Thyroid gland (tissue), 4 donors: ENCODE measurements at regions not wholly inside any gene's neighbourhood (a gene's known extent, or its start where the extent isn't known, plus 50 kb on each side); places are given as distances from the start of the nearest gene placed in this dataset.

Experiments used
- DNase-seq, 2 donors: peaks; one replicate each; pipeline ENCODE4 v3.0.0-alpha.2; 2019
- H3K27ac ChIP-seq, 3 donors: fragments of 200-600 bp; sonication (generic); 1 replicate in 2 of 3; 2 replicates in 1 of 3; pipeline ENCODE4 v1.5.1; 2016 to 2019; ENCODE audit warnings: mild to moderate bottlenecking in 1 of 3, moderate library complexity in 1 of 3
- H3K27me3 ChIP-seq: fragments of 200-600 bp; sonication (generic); one replicate; pipeline ENCODE4 v1.5.1; 2019
- H3K36me3 ChIP-seq, 2 donors: fragments of 200-600 bp; sonication (generic); one replicate each; pipeline ENCODE4 v1.5.1; 2016 to 2019
- H3K4me1 ChIP-seq, 2 donors: fragments of 200-600 bp; sonication (generic); one replicate each; pipeline ENCODE4 v1.5.1; 2017 to 2019
- H3K4me3 ChIP-seq, 3 donors: fragments of 200-600 bp; sonication (generic); replicated peaks in 1 of 3; 1 replicate in 2 of 3; 2 replicates in 1 of 3; pipeline ENCODE4 v1.5.1; 2016; ENCODE audit warnings: mild to moderate bottlenecking in 1 of 3
- H3K9me3 ChIP-seq: fragments of 200-600 bp; sonication (generic); one replicate; pipeline ENCODE4 v1.5.1; 2017
- POLR2A ChIP-seq, 2 donors: fragments of 450-650 bp; IDR thresholded peaks; one replicate each; pipeline ENCODE4 v1.6.1; 2017; ENCODE audit warnings: antibody characterized with exemption in 2 of 2, mild to moderate bottlenecking in 2 of 2, moderate library complexity in 1 of 2
- WGBS, 2 donors: methylation state at CpG; one replicate each; pipeline ENCODE4 v1.1.5; 2017; 5-methylcytosine and 5-hydroxymethylcytosine counted together
- intact Hi-C: fragments of 100-400 bp; cut with DNase I; formaldehyde crosslinking; loops from one replicate; pipeline ENCODE4 v1.15.1; 2023
- TF ChIP-seq, protein P1 (sequence below), 6 experiments: fragments of 200-600 bp in 3 of 6; fragments of 450-650 bp in 3 of 6; sonication (generic) in 3 of 6; IDR thresholded peaks; one replicate each; pipeline ENCODE4 v1.5.1; 2016 to 2019; ENCODE audit warnings: antibody characterized with exemption in 6 of 6, mild to moderate bottlenecking in 2 of 6, inconsistent platforms in 1 of 6, moderate library complexity in 1 of 6

DNA sequence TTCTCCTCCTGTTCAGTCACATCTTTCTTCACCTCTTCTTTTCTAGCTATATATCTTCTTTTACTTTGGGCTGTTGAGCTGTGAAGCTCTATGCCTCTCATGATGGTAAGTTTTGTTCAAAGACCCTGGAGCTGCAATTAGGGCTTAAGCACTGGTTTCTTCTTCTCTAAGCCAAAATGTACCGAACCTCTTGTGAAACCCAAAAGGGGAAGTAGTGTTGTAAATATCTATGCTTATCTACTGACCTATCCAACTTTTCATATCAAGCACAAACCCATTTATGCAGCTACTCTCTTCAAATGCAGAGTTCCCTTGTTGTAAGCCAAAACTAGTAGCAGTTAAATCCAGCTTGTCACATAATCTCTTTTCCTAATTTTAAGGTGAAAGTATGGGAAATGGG, 123.6 kb upstream of the CD96 start:
- no peak overlapping the region for H3K27ac ChIP-seq
- no peaks in the 10 kb centered on the region for H3K4me1 ChIP-seq
- no peaks in the 10 kb centered on the region for H3K9me3 ChIP-seq
- no peak overlapping the region for H3K4me3 ChIP-seq
- DNase-seq: no peak
- H3K27me3 ChIP-seq: no peaks in the 10 kb centered on the region
- 81 to 87% methylated on average over 1 of the region's 1 CpG for WGBS, 2 donors
- TF ChIP-seq, protein P1, sequence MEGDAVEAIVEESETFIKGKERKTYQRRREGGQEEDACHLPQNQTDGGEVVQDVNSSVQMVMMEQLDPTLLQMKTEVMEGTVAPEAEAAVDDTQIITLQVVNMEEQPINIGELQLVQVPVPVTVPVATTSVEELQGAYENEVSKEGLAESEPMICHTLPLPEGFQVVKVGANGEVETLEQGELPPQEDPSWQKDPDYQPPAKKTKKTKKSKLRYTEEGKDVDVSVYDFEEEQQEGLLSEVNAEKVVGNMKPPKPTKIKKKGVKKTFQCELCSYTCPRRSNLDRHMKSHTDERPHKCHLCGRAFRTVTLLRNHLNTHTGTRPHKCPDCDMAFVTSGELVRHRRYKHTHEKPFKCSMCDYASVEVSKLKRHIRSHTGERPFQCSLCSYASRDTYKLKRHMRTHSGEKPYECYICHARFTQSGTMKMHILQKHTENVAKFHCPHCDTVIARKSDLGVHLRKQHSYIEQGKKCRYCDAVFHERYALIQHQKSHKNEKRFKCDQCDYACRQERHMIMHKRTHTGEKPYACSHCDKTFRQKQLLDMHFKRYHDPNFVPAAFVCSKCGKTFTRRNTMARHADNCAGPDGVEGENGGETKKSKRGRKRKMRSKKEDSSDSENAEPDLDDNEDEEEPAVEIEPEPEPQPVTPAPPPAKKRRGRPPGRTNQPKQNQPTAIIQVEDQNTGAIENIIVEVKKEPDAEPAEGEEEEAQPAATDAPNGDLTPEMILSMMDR (IDR thresholded peaks at IDR 0.05): no peak
- TF ChIP-seq POLR2A (IDR thresholded peaks at IDR 0.05): no peak
- intact Hi-C loops: no loop called here
- H3K36me3 ChIP-seq: no peaks in the 10 kb centered on the region

GRCh38 chr3:111428301-111428700, 113.7 kb upstream of the CD96 start:
- no peak overlapping the region for H3K27ac ChIP-seq
- TF ChIP-seq, protein P1 (IDR thresholded peaks at IDR 0.05): no peak
- TF ChIP-seq POLR2A (IDR thresholded peaks at IDR 0.05): no peak
- intact Hi-C loops: no loop called here
- no peaks in the 10 kb centered on the region for H3K4me1 ChIP-seq
- H3K4me3 ChIP-seq: no peak overlapping the region
- no peaks in the 10 kb centered on the region for H3K36me3 ChIP-seq
- no peaks in the 10 kb centered on the region for H3K27me3 ChIP-seq
- no peak for DNase-seq
- no peaks in the 10 kb centered on the region for H3K9me3 ChIP-seq

- DNase-seq: no peak
- no peak for TF ChIP-seq POLR2A (IDR thresholded peaks at IDR 0.05)
- TF ChIP-seq, protein P1 (IDR thresholded peaks at IDR 0.05): no peak
- H3K4me1 ChIP-seq: no peaks in the 10 kb centered on the region
- 86 to 90% methylated on average over 3 of the region's 3 CpGs for WGBS, 2 donors
- no peaks in the 10 kb centered on the region for H3K9me3 ChIP-seq
- H3K36me3 ChIP-seq: no peaks in the 10 kb centered on the region
- intact Hi-C loops: no loop called here
- H3K27me3 ChIP-seq: no peaks in the 10 kb centered on the region
- H3K27ac ChIP-seq: no peak overlapping the region
- H3K4me3 ChIP-seq: no peak overlapping the region
Measured at GRCh38 chr3:111434941-111435622, 106.9 kb upstream of the CD96 start.

GRCh38 chr3:111438283-111438682, 103.7 kb upstream of the CD96 start:
- no peaks in the 10 kb centered on the region for H3K9me3 ChIP-seq
- WGBS, 2 donors: 83 to 93% methylated on average over 3 of the region's 3 CpGs
- no peak overlapping the region for H3K27ac ChIP-seq
- intact Hi-C loops: no loop called here
- no peaks in the 10 kb centered on the region for H3K4me1 ChIP-seq
- H3K4me3 ChIP-seq: no peak overlapping the region
- H3K27me3 ChIP-seq: no peaks in the 10 kb centered on the region
- TF ChIP-seq, protein P1 (IDR thresholded peaks at IDR 0.05): no peak
- no peak for TF ChIP-seq POLR2A (IDR thresholded peaks at IDR 0.05)
- no peaks in the 10 kb centered on the region for H3K36me3 ChIP-seq
- DNase-seq: no peak

DNA sequence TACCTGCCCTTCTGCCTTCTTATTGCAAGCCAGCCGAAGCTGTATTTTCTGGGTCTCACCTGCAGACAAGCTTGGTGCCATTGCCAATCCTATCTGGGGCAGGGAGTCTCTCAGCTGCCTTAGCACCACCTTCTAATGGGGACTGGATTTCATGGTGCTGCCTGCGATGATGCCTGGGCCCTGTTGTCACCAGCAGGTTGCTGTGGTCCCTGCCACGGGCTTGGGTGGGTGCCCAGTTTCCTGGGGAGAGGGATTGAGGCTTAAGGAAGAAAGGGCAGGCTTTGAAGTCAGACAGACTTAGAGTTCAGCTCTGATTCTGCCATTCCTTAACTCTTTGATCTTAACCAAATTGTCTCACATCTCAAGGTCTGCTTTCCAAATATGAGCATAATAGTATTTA, 87.4 kb upstream of the CD96 start:
- no peak overlapping the region for H3K27ac ChIP-seq
- no peak overlapping the region for H3K4me3 ChIP-seq
- H3K36me3 ChIP-seq: no peaks in the 10 kb centered on the region
- WGBS, 2 donors: 85 to 90% methylated on average over 3 of the region's 3 CpGs
- H3K4me1 ChIP-seq: no peaks in the 10 kb centered on the region
- no peaks in the 10 kb centered on the region for H3K9me3 ChIP-seq
- intact Hi-C loops: no loop called here
- TF ChIP-seq POLR2A (IDR thresholded peaks at IDR 0.05): no peak
- TF ChIP-seq, protein P1 (IDR thresholded peaks at IDR 0.05): no peak
- no peaks in the 10 kb centered on the region for H3K27me3 ChIP-seq
- no peak for DNase-seq
